GM12878 (cell line): ENCODE measurements at regions not wholly inside any gene's neighbourhood (a gene's known extent, or its start where the extent isn't known, plus 50 kb on each side); places are given as distances from the start of the nearest gene placed in this dataset.

Experiments
- EGR1 ChIP-seq, 2 experiments: IDR thresholded peaks; 1 replicate in 1 of 2; 2 replicates in 1 of 2; pipeline ENCODE4 v1.6.1; 2011 to 2012; ENCODE audit warnings: low read depth in 2 of 2, low read length in 2 of 2, borderline replicate concordance in 1 of 2, mild to moderate bottlenecking in 1 of 2, moderate library complexity in 1 of 2
- EP300 ChIP-seq, 2 experiments: fragments of 150-350 bp in 1 of 2; IDR thresholded peaks; 2 replicates each; pipeline ENCODE4 v1.6.1; 2011 to 2012; ENCODE audit warnings: low read depth in 2 of 2, low read length in 2 of 2, borderline replicate concordance in 1 of 2, improper control_type of control experiment in 1 of 2, inconsistent platforms in 1 of 2; ENCODE audit not compliant: control insufficient read depth in 1 of 2
- MXI1 ChIP-seq: fragments of 150-350 bp; IDR thresholded peaks from 2 replicates; pipeline ENCODE4 v1.6.1; 2011; ENCODE audit warnings: low read depth, mild to moderate bottlenecking, inconsistent platforms, low read length, improper control_type of control experiment
- NFXL1 ChIP-seq: fragments of 450-650 bp; IDR thresholded peaks from 2 replicates; pipeline ENCODE4 v1.6.1; 2017; ENCODE audit warnings: antibody characterized with exemption, mild to moderate bottlenecking, borderline replicate concordance
- POLR2A ChIP-seq: IDR thresholded peaks from 2 replicates; pipeline ENCODE4 v1.6.1; 2011; ENCODE audit warnings: low read depth, mild to moderate bottlenecking, low read length
- POLR2AphosphoS2 ChIP-seq: IDR thresholded peaks from 2 replicates; pipeline ENCODE4 v1.6.1; 2011; ENCODE audit warnings: low read depth, mild to moderate bottlenecking, low read length, improper control_type of control experiment, moderate library complexity
- TF ChIP-seq, protein P1 (sequence below), 3 experiments: IDR thresholded peaks in 2 of 3; conservative IDR thresholded peaks in 1 of 3; 2 replicates each; pipeline ENCODE4 v1.5.1; 2011; ENCODE audit warnings: low read depth in 3 of 3, low read length in 3 of 3, mild to moderate bottlenecking in 3 of 3, control low read depth in 2 of 3, moderate library complexity in 2 of 3, inconsistent platforms in 1 of 3, mixed read lengths in 1 of 3; ENCODE audit not compliant: control insufficient read depth in 2 of 3, insufficient read depth in 1 of 3; ENCODE audit errors: extremely low read depth in 1 of 3
- TF ChIP-seq, protein P2 (sequence below): fragments of 150-350 bp; IDR thresholded peaks from 2 replicates; pipeline ENCODE4 v1.6.1; 2016; ENCODE audit warnings: low read depth, low read length

DNA sequence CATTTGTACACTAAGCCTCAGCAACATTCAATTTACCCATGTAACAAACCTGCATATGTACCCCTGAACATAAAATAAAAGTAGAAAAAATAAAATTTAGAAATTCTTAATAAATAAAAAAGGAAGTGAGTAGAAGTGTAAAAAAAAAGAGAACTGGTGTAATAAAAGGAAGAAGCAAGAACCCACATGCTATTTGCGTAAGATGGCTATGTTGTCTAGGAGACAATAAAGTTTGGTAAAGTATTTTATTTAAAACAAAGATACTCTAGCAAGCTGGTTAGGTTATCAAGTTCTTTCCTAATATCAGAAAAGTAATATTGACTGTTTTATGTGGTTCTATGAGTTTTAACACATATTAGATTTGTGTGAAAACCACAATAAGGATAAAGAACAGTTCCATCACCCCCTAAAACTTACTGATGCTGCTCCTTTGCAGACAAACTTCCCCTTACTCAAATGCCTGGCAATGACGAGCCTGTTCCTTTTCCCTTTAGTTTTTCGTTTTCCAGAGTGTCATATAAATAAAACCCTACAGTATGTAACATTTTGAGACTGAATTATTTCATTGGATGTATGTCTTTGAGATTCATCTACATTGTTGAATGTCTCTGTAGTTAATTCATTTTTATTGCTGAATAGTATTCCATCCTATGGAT, 98.9 kb downstream of the TNFSF13B start:
- TF ChIP-seq, protein P1, sequence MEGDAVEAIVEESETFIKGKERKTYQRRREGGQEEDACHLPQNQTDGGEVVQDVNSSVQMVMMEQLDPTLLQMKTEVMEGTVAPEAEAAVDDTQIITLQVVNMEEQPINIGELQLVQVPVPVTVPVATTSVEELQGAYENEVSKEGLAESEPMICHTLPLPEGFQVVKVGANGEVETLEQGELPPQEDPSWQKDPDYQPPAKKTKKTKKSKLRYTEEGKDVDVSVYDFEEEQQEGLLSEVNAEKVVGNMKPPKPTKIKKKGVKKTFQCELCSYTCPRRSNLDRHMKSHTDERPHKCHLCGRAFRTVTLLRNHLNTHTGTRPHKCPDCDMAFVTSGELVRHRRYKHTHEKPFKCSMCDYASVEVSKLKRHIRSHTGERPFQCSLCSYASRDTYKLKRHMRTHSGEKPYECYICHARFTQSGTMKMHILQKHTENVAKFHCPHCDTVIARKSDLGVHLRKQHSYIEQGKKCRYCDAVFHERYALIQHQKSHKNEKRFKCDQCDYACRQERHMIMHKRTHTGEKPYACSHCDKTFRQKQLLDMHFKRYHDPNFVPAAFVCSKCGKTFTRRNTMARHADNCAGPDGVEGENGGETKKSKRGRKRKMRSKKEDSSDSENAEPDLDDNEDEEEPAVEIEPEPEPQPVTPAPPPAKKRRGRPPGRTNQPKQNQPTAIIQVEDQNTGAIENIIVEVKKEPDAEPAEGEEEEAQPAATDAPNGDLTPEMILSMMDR (IDR thresholded peaks at IDR 0.05 in 2 of 3, conservative IDR thresholded peaks at IDR 0.05 in 1 of 3; ENCODE audit: control insufficient read depth in 2 of 3, extremely low read depth in 1 of 3, insufficient read depth in 1 of 3, low read depth in 3 of 3, low read length in 3 of 3): no peak
- no peak for TF ChIP-seq POLR2A
- no peak for TF ChIP-seq EP300 (IDR thresholded peaks at IDR 0.05; ENCODE audit: borderline replicate concordance in 1 of 2, control insufficient read depth in 1 of 2, low read depth in 2 of 2, low read length in 2 of 2)
- TF ChIP-seq, protein P2, sequence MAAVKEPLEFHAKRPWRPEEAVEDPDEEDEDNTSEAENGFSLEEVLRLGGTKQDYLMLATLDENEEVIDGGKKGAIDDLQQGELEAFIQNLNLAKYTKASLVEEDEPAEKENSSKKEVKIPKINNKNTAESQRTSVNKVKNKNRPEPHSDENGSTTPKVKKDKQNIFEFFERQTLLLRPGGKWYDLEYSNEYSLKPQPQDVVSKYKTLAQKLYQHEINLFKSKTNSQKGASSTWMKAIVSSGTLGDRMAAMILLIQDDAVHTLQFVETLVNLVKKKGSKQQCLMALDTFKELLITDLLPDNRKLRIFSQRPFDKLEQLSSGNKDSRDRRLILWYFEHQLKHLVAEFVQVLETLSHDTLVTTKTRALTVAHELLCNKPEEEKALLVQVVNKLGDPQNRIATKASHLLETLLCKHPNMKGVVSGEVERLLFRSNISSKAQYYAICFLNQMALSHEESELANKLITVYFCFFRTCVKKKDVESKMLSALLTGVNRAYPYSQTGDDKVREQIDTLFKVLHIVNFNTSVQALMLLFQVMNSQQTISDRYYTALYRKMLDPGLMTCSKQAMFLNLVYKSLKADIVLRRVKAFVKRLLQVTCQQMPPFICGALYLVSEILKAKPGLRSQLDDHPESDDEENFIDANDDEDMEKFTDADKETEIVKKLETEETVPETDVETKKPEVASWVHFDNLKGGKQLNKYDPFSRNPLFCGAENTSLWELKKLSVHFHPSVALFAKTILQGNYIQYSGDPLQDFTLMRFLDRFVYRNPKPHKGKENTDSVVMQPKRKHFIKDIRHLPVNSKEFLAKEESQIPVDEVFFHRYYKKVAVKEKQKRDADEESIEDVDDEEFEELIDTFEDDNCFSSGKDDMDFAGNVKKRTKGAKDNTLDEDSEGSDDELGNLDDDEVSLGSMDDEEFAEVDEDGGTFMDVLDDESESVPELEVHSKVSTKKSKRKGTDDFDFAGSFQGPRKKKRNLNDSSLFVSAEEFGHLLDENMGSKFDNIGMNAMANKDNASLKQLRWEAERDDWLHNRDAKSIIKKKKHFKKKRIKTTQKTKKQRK: no peak
- TF ChIP-seq EGR1 (IDR thresholded peaks at IDR 0.05; ENCODE audit: borderline replicate concordance in 1 of 2, low read depth in 2 of 2, low read length in 2 of 2): no peak
- no peak for TF ChIP-seq POLR2AphosphoS2
- TF ChIP-seq MXI1: no peak
- no peak for TF ChIP-seq NFXL1
